ENCODE measurements at regions not wholly inside any gene's neighbourhood (a gene's known extent, or its start where the extent isn't known, plus 50 kb on each side); places are given as distances from the start of the nearest gene placed in this dataset.

- Histone ChIP-seq H3K9ac (ENCODE audit: low read depth, low read length, poor library complexity) (no peak overlapping the region), H3K4me1 (ENCODE audit: control insufficient read depth in 2 of 2, insufficient read depth in 1 of 2, low read depth in 1 of 2, low read length in 2 of 2) (no peaks in the 10 kb centered on the region), H2BK120ac (ENCODE audit: low read depth, low read length) (no peak overlapping the region), H2BK15ac (ENCODE audit: low read length) (no peak overlapping the region), H3K23ac (ENCODE audit: low read depth, low read length, poor library complexity) (no peak overlapping the region), H3K36me3 (replicated peaks in 1 of 2; ENCODE audit: control insufficient read depth in 2 of 2, insufficient read depth in 2 of 2, low read length in 2 of 2) (no peaks in the 10 kb centered on the region), H4K8ac (ENCODE audit: low read depth, low read length) (no peak overlapping the region), H2AK5ac (ENCODE audit: low read depth, low read length) (no peak overlapping the region), H3K14ac (ENCODE audit: low read length) (no peak overlapping the region), H3K4me3 (ENCODE audit: low read length in 2 of 2) (no peak overlapping the region), H2AFZ (ENCODE audit: low read length) (no peak overlapping the region), H3K18ac (ENCODE audit: low read length) (no peak overlapping the region), H3K79me1 (ENCODE audit: low read depth, low read length) (no peaks in the 10 kb centered on the region), H3K9me3 (replicated peaks in 1 of 2; ENCODE audit: control insufficient read depth in 2 of 2, insufficient read depth in 1 of 2, low read depth in 1 of 2, low read length in 2 of 2) (no peaks in the 10 kb centered on the region), H3K4me2 (ENCODE audit: insufficient read depth, low read length, poor library complexity, severe bottlenecking) (no peak overlapping the region), H4K91ac (ENCODE audit: low read depth, low read length, poor library complexity) (no peak overlapping the region), H2BK12ac (ENCODE audit: low read length) (no peak overlapping the region), H3K27ac (replicated peaks; ENCODE audit: low read length) (no peak overlapping the region), H2BK5ac (ENCODE audit: low read length) (no peak overlapping the region), H3K4ac (ENCODE audit: low read length) (no peak overlapping the region), H3K27me3 (ENCODE audit: control insufficient read depth in 3 of 3, insufficient read depth in 3 of 3, low read depth in 1 of 3, low read length in 3 of 3) (no peaks in the 10 kb centered on the region)
- WGBS, 2 donors (ENCODE audit: extremely low coverage in 2 of 2, insufficient read length in 2 of 2, insufficient replicate concordance in 1 of 2): no CpG with 5 or more reads among the region's 1 CpG
- DNase-seq (ENCODE audit: low spot score): no peak
Observed at GRCh38 chr15:38898236-38898635, 333.6 kb upstream of the RASGRP1 start.

DNA sequence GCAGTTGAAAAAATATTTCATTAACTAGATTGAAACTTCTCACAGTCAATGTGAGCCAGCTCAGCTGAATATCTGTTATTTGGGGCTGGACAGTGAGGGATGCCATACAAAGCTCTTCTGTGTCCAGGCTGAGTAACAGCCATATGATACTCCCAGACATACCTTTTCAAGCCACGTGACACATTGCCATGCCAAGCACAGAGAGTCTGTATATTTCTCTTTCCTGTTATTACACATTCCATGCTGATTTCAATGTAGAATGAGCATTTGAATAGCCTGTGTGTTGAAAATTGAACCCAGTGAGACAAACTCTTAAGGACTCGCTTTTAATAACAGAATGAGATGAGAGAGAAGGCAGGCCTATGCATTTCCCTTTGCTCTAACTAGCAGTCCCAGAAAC lies 334.7 kb upstream of the RASGRP1 start:
- H2BK5ac ChIP-seq (ENCODE audit: low read length): no peak overlapping the region
- H3K4me3 ChIP-seq (ENCODE audit: low read length in 2 of 2): no peak overlapping the region
- no peak overlapping the region for H3K4me2 ChIP-seq (ENCODE audit: insufficient read depth, low read length, poor library complexity, severe bottlenecking)
- no peaks in the 10 kb centered on the region for H3K9me3 ChIP-seq (replicated peaks in 1 of 2; ENCODE audit: control insufficient read depth in 2 of 2, insufficient read depth in 1 of 2, low read depth in 1 of 2, low read length in 2 of 2)
- no peak overlapping the region for H2AFZ ChIP-seq (ENCODE audit: low read length)
- H4K91ac ChIP-seq (ENCODE audit: low read depth, low read length, poor library complexity): no peak overlapping the region
- no peak for DNase-seq (ENCODE audit: low spot score)
- H4K8ac ChIP-seq (ENCODE audit: low read depth, low read length): no peak overlapping the region
- no peak overlapping the region for H2BK12ac ChIP-seq (ENCODE audit: low read length)
- H3K4me1 ChIP-seq (ENCODE audit: control insufficient read depth in 2 of 2, insufficient read depth in 1 of 2, low read depth in 1 of 2, low read length in 2 of 2): no peaks in the 10 kb centered on the region
- H2AK5ac ChIP-seq (ENCODE audit: low read depth, low read length): no peak overlapping the region
- H3K27ac ChIP-seq (replicated peaks; ENCODE audit: low read length): no peak overlapping the region
- H3K23ac ChIP-seq (ENCODE audit: low read depth, low read length, poor library complexity): no peak overlapping the region
- H3K4ac ChIP-seq (ENCODE audit: low read length): no peak overlapping the region
- no peak overlapping the region for H3K18ac ChIP-seq (ENCODE audit: low read length)
- no peak overlapping the region for H3K9ac ChIP-seq (ENCODE audit: low read depth, low read length, poor library complexity)
- H3K79me1 ChIP-seq (ENCODE audit: low read depth, low read length): no peaks in the 10 kb centered on the region
- no peaks in the 10 kb centered on the region for H3K27me3 ChIP-seq (ENCODE audit: control insufficient read depth in 3 of 3, insufficient read depth in 3 of 3, low read depth in 1 of 3, low read length in 3 of 3)
- H3K36me3 ChIP-seq (replicated peaks in 1 of 2; ENCODE audit: control insufficient read depth in 2 of 2, insufficient read depth in 2 of 2, low read length in 2 of 2): no peaks in the 10 kb centered on the region
- H2BK120ac ChIP-seq (ENCODE audit: low read depth, low read length): no peak overlapping the region
- H3K14ac ChIP-seq (ENCODE audit: low read length): no peak overlapping the region
- WGBS, 2 donors (ENCODE audit: extremely low coverage in 2 of 2, insufficient read length in 2 of 2, insufficient replicate concordance in 1 of 2): no CpG with 5 or more reads among the region's 2 CpGs
- no peak overlapping the region for H2BK15ac ChIP-seq (ENCODE audit: low read length)

DNA sequence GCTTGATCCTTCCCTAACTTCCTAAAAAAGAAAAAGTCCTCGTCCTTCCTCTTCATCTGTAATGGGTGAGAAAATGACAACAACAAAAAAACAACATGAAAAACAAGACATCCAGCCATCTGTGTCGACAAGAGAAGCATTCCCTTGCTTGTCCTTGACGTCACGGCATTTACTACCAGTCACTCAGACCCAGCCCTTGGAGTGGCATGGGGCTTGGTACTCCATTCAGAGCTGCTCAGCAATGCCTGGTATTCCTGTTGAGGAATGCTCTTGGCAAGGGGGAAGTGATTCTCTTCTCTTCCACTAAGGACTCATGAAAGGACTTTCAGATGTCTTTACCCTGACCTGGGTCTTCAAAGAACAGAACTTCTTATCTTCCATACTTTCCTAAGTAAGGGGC lies 339.7 kb upstream of the RASGRP1 start:
- Histone ChIP-seq H3K18ac (ENCODE audit: low read length) (no peak overlapping the region), H3K27me3 (ENCODE audit: control insufficient read depth in 3 of 3, insufficient read depth in 3 of 3, low read depth in 1 of 3, low read length in 3 of 3) (no peaks in the 10 kb centered on the region), H3K4me2 (ENCODE audit: insufficient read depth, low read length, poor library complexity, severe bottlenecking) (no peak overlapping the region), H4K8ac (ENCODE audit: low read depth, low read length) (no peak overlapping the region), H3K14ac (ENCODE audit: low read length) (no peak overlapping the region), H2BK12ac (ENCODE audit: low read length) (no peak overlapping the region), H3K9me3 (replicated peaks in 1 of 2; ENCODE audit: control insufficient read depth in 2 of 2, insufficient read depth in 1 of 2, low read depth in 1 of 2, low read length in 2 of 2) (peaks cover 0 to 2% of the 10 kb centered on the region in 2 donors), H3K4me3 (ENCODE audit: low read length in 2 of 2) (no peak overlapping the region), H3K36me3 (replicated peaks in 1 of 2; ENCODE audit: control insufficient read depth in 2 of 2, insufficient read depth in 2 of 2, low read length in 2 of 2) (no peaks in the 10 kb centered on the region), H3K23ac (ENCODE audit: low read depth, low read length, poor library complexity) (no peak overlapping the region), H3K4me1 (ENCODE audit: control insufficient read depth in 2 of 2, insufficient read depth in 1 of 2, low read depth in 1 of 2, low read length in 2 of 2) (no peaks in the 10 kb centered on the region), H2AFZ (ENCODE audit: low read length) (no peak overlapping the region), H2BK15ac (ENCODE audit: low read length) (no peak overlapping the region), H2BK120ac (ENCODE audit: low read depth, low read length) (no peak overlapping the region), H3K79me1 (ENCODE audit: low read depth, low read length) (no peaks in the 10 kb centered on the region), H3K9ac (ENCODE audit: low read depth, low read length, poor library complexity) (no peak overlapping the region), H3K27ac (replicated peaks; ENCODE audit: low read length) (no peak overlapping the region), H4K91ac (ENCODE audit: low read depth, low read length, poor library complexity) (no peak overlapping the region), H3K4ac (ENCODE audit: low read length) (no peak overlapping the region), H2BK5ac (ENCODE audit: low read length) (no peak overlapping the region), H2AK5ac (ENCODE audit: low read depth, low read length) (no peak overlapping the region)
- WGBS, 2 donors (ENCODE audit: extremely low coverage in 2 of 2, insufficient read length in 2 of 2, insufficient replicate concordance in 1 of 2): no CpG with 5 or more reads among the region's 4 CpGs
- no peak for DNase-seq (ENCODE audit: low spot score)

DNA sequence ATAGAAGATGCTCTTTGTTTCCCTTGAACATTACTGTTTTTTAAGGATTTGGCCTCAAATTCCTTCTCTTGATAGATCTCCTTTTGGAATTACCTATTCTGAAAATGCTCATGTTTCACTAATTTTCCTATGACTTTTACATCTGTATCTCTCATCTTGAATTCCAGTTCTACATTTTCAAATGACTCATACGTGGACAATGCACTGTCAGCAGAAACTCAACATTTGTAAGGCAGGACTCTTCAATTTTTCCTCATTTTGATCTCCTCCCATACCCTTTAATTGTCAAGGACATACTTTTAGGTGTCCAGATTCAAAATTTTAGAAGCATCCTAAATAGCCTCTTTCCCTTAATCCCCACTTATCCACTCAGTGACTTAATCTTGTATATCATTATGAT lies 341.0 kb upstream of the RASGRP1 start:
- H3K23ac ChIP-seq (ENCODE audit: low read depth, low read length, poor library complexity): no peak overlapping the region
- H3K27ac ChIP-seq (replicated peaks; ENCODE audit: low read length): no peak overlapping the region
- no peaks in the 10 kb centered on the region for H3K27me3 ChIP-seq (ENCODE audit: control insufficient read depth in 3 of 3, insufficient read depth in 3 of 3, low read depth in 1 of 3, low read length in 3 of 3)
- no peak overlapping the region for H2AFZ ChIP-seq (ENCODE audit: low read length)
- no CpG with 5 or more reads among the region's 1 CpG for WGBS, 2 donors (ENCODE audit: extremely low coverage in 2 of 2, insufficient read length in 2 of 2, insufficient replicate concordance in 1 of 2)
- no peaks in the 10 kb centered on the region for H3K79me1 ChIP-seq (ENCODE audit: low read depth, low read length)
- H3K36me3 ChIP-seq (replicated peaks in 1 of 2; ENCODE audit: control insufficient read depth in 2 of 2, insufficient read depth in 2 of 2, low read length in 2 of 2): no peaks in the 10 kb centered on the region
- H3K4me2 ChIP-seq (ENCODE audit: insufficient read depth, low read length, poor library complexity, severe bottlenecking): no peak overlapping the region
- DNase-seq (ENCODE audit: low spot score): no peak
- no peak overlapping the region for H2BK120ac ChIP-seq (ENCODE audit: low read depth, low read length)
- H3K9me3 ChIP-seq (replicated peaks in 1 of 2; ENCODE audit: control insufficient read depth in 2 of 2, insufficient read depth in 1 of 2, low read depth in 1 of 2, low read length in 2 of 2): peaks cover 0 to 2% of the 10 kb centered on the region in 2 donors
- H4K91ac ChIP-seq (ENCODE audit: low read depth, low read length, poor library complexity): no peak overlapping the region
- no peak overlapping the region for H3K4me3 ChIP-seq (ENCODE audit: low read length in 2 of 2)
- H2BK5ac ChIP-seq (ENCODE audit: low read length): no peak overlapping the region
- no peak overlapping the region for H4K8ac ChIP-seq (ENCODE audit: low read depth, low read length)
- no peak overlapping the region for H3K9ac ChIP-seq (ENCODE audit: low read depth, low read length, poor library complexity)
- H3K4me1 ChIP-seq (ENCODE audit: control insufficient read depth in 2 of 2, insufficient read depth in 1 of 2, low read depth in 1 of 2, low read length in 2 of 2): no peaks in the 10 kb centered on the region
- no peak overlapping the region for H3K4ac ChIP-seq (ENCODE audit: low read length)
- no peak overlapping the region for H2BK15ac ChIP-seq (ENCODE audit: low read length)
- H3K18ac ChIP-seq (ENCODE audit: low read length): no peak overlapping the region
- no peak overlapping the region for H2AK5ac ChIP-seq (ENCODE audit: low read depth, low read length)
- no peak overlapping the region for H3K14ac ChIP-seq (ENCODE audit: low read length)
- no peak overlapping the region for H2BK12ac ChIP-seq (ENCODE audit: low read length)

All from neuronal stem cell (in vitro differentiated cells).